Spleen (tissue), 11 donors: ENCODE measurements at regions not wholly inside any gene's neighbourhood (a gene's known extent, or its start where the extent isn't known, plus 50 kb on each side); places are given as distances from the start of the nearest gene placed in this dataset.

Experiments used
- DNase-seq: peaks from one replicate; pipeline ENCODE4 v3.0.0-alpha.2; 2020
- H3K27ac ChIP-seq, 8 donors: fragments of 200-600 bp; sonication (generic) in 7 of 8; 1 replicate in 4 of 8; 2 replicates in 4 of 8; pipeline versions ENCODE4 v1.5.0 to v1.8.0; 2016 to 2021; ENCODE audit warnings: inconsistent platforms in 4 of 8, mild to moderate bottlenecking in 4 of 8, moderate library complexity in 1 of 8
- H3K27me3 ChIP-seq, 7 donors: fragments of 200-600 bp; sonication (generic) in 6 of 7; replicated peaks in 1 of 7; 1 replicate in 4 of 7; 2 replicates in 3 of 7; pipeline versions ENCODE4 v1.5.0 to v1.8.0; 2016 to 2021; ENCODE audit warnings: inconsistent platforms in 3 of 7, mild to moderate bottlenecking in 1 of 7
- H3K36me3 ChIP-seq, 6 donors: fragments of 200-600 bp; sonication (generic) in 5 of 6; 1 replicate in 4 of 6; 2 replicates in 2 of 6; pipeline versions ENCODE4 v1.5.0 to v1.8.0; 2016 to 2021; ENCODE audit warnings: inconsistent platforms in 2 of 6
- H3K4me1 ChIP-seq, 6 donors: fragments of 200-600 bp; sonication (generic) in 5 of 6; 1 replicate in 3 of 6; 2 replicates in 3 of 6; pipeline versions ENCODE4 v1.5.0 to v1.8.0; 2016 to 2021; ENCODE audit warnings: inconsistent platforms in 3 of 6
- H3K4me3 ChIP-seq, 8 donors: fragments of 200-600 bp; sonication (generic) in 7 of 8; 1 replicate in 4 of 8; 2 replicates in 4 of 8; pipeline versions ENCODE4 v1.5.0 to v1.8.0; 2016 to 2021; ENCODE audit warnings: inconsistent platforms in 4 of 8, mild to moderate bottlenecking in 4 of 8, moderate library complexity in 2 of 8
- H3K9me3 ChIP-seq, 8 donors: fragments of 200-600 bp; sonication (generic) in 7 of 8; 1 replicate in 4 of 8; 2 replicates in 4 of 8; pipeline versions ENCODE4 v1.5.0 to v1.8.0; 2016 to 2021; ENCODE audit warnings: inconsistent platforms in 4 of 8
- POLR2A ChIP-seq, 3 donors: fragments of 450-650 bp; IDR thresholded peaks; one replicate each; pipeline ENCODE4 v1.5.1; 2017; ENCODE audit warnings: antibody characterized with exemption in 3 of 3, mild to moderate bottlenecking in 1 of 3
- POLR2AphosphoS5 ChIP-seq, 3 donors: sonication (generic); formaldehyde crosslinking; IDR thresholded peaks; one replicate each; pipeline ENCODE4 v1.5.1; 2017; ENCODE audit warnings: antibody characterized with exemption in 3 of 3
- WGBS, 5 donors: extraction: QIAGEN DNeasy Blood & Tissue Kit in 3 of 5; methylation state at CpG; one replicate each; pipeline versions ENCODE4 v1.1.5 to v1.1.7; 2013 to 2018; 5-methylcytosine and 5-hydroxymethylcytosine counted together
- intact Hi-C: fragments of 100-400 bp; cut with DNase I; formaldehyde crosslinking; loops from one replicate; pipeline ENCODE4 v1.15.0; 2023; ENCODE audit warnings: low total_unique reads
- TF ChIP-seq, protein P1 (sequence below), 11 experiments: fragments of 200-600 bp in 7 of 11; fragments of 450-650 bp in 4 of 11; sonication (generic) in 4 of 11; IDR thresholded peaks in 8 of 11; conservative IDR thresholded peaks in 3 of 11; 1 replicate in 7 of 11; 2 replicates in 4 of 11; pipeline versions ENCODE4 v1.4.0 to v1.8.0; 2016 to 2021; ENCODE audit warnings: antibody characterized with exemption in 11 of 11, inconsistent platforms in 4 of 11, mild to moderate bottlenecking in 1 of 11
- donor health status: healthy with polysubstance abuse.
- donor health status: DM: no; HTN: no; CAD: no; lungs with moderate emphysema.
- donor health status: DM: no; HTN: no; CAD: no.
- donor health status: Bipolar disorder and iron deficiency.
- donor health status: healthy.
- donor health status: DM: no; HTN: no; CAD: no.
- donor health status: DM: yes; HTN: yes; CAD: no.

DNA sequence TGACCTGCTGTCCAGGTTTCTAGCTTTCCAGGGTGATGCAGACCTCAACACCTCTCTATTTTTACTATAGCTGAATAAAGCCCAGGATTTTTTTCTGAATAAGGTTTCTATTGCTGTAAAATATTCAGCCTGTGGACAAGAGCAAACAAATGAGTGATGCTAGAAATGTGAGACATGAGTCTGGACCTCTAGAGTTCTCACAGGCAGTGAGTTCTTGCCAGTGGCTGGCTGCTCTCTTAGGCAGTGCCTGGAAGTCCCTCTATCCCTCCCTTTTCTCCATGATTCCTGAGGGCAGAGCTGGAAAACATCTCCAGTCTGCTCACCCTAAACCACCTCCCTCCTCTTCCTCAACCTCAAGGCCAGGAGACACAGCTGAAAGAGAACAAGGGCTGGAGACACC lies 793.8 kb upstream of the IGFBP3 start:
- TF ChIP-seq POLR2AphosphoS5 (IDR thresholded peaks at IDR 0.05) (no peak), POLR2A (IDR thresholded peaks at IDR 0.05) (no peak)
- TF ChIP-seq, protein P1, sequence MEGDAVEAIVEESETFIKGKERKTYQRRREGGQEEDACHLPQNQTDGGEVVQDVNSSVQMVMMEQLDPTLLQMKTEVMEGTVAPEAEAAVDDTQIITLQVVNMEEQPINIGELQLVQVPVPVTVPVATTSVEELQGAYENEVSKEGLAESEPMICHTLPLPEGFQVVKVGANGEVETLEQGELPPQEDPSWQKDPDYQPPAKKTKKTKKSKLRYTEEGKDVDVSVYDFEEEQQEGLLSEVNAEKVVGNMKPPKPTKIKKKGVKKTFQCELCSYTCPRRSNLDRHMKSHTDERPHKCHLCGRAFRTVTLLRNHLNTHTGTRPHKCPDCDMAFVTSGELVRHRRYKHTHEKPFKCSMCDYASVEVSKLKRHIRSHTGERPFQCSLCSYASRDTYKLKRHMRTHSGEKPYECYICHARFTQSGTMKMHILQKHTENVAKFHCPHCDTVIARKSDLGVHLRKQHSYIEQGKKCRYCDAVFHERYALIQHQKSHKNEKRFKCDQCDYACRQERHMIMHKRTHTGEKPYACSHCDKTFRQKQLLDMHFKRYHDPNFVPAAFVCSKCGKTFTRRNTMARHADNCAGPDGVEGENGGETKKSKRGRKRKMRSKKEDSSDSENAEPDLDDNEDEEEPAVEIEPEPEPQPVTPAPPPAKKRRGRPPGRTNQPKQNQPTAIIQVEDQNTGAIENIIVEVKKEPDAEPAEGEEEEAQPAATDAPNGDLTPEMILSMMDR (IDR thresholded peaks at IDR 0.05 in 8 of 11, conservative IDR thresholded peaks at IDR 0.05 in 3 of 11), result no peak
- intact Hi-C loops, result no loop called here
- H3K4me1 ChIP-seq, result no peaks in the 10 kb centered on the region
- DNase-seq, result no peak
- no peaks in the 10 kb centered on the region for H3K9me3 ChIP-seq
- H3K27me3 ChIP-seq, result no peaks in the 10 kb centered on the region
- no peak overlapping the region for H3K4me3 ChIP-seq
- H3K27ac ChIP-seq, result no peak overlapping the region
- H3K36me3 ChIP-seq, result no peaks in the 10 kb centered on the region

DNA sequence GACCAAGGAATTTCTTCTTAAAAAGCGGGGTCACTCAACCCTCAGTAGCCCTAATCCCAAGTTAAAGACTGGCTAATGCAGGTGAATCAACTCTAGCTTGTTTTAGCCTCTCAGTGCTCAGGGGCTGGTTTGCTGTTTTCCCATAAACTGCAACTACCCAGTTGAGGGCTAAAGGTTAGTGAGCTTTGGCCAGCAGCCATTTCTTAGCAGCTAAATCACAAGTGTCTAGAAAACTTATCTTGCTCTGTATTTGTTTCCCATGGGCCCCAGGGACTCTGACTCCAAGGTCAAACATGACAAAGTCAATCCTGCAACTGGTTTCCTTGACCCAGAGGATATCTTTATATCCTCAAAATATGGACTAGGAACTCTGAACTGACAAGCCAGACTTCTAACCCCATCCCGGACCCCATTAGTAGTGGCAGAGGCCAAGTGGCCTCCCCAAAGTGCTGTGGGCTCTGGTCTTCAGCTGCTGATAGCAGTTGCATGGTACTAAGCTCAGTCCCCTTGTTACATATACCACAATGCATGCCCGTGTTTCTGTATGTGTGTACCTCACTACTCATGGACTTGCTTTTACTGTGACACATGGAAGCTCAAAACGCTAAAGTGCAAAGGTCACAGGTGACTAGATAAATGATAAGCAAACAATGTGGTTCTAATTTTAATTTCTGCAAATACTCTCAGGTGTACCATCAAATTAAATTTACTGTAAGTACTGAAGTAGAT lies 793.0 kb upstream of the IGFBP3 start:
- WGBS, 5 donors, result 46 to 72% (median 57%) methylated on average over 3 to 4 of the region's 4 CpGs
- DNase-seq, result no peak
- no peaks in the 10 kb centered on the region for H3K4me1 ChIP-seq
- no peak for TF ChIP-seq POLR2A (IDR thresholded peaks at IDR 0.05)
- TF ChIP-seq POLR2AphosphoS5 (IDR thresholded peaks at IDR 0.05), result no peak
- TF ChIP-seq, protein P1 (IDR thresholded peaks at IDR 0.05 in 8 of 11, conservative IDR thresholded peaks at IDR 0.05 in 3 of 11), result no peak
- H3K27me3 ChIP-seq, result no peaks in the 10 kb centered on the region
- H3K36me3 ChIP-seq, result no peaks in the 10 kb centered on the region
- no peak overlapping the region for H3K4me3 ChIP-seq
- intact Hi-C loops, result no loop called here
- H3K9me3 ChIP-seq, result no peaks in the 10 kb centered on the region
- H3K27ac ChIP-seq, result no peak overlapping the region

DNA sequence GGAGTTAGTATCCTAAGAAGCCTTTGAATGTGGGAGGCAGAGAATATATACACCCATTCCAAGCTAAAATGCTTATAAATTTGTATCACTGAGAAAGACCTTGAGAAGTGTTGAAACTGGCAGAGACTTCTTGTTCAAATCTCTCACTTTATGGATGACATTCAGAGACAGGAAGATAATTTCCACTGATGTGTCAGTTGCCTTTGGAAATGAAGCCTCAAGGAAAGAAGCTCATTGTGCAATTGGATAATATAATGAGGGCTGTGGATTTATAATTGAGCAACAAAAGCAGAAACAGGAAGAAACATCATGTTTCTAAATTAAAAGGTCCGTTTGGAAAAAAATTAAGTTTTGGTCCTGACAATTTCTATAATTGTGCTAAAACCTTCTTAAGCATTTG lies 789.9 kb upstream of the IGFBP3 start:
- TF ChIP-seq, protein P1 (IDR thresholded peaks at IDR 0.05 in 8 of 11, conservative IDR thresholded peaks at IDR 0.05 in 3 of 11), result no peak
- TF ChIP-seq POLR2A (IDR thresholded peaks at IDR 0.05) (no peak), POLR2AphosphoS5 (IDR thresholded peaks at IDR 0.05) (no peak)
- no peaks in the 10 kb centered on the region for H3K36me3 ChIP-seq
- peaks cover 0 to 3% (median 0%) of the 10 kb centered on the region in 8 donors for H3K9me3 ChIP-seq
- 12 to 44% (median 19%) methylated on average over 1 of the region's 1 CpG for WGBS, 5 donors
- DNase-seq, result no peak
- no peaks in the 10 kb centered on the region for H3K27me3 ChIP-seq
- no peak overlapping the region for H3K4me3 ChIP-seq
- H3K27ac ChIP-seq, result peak overlapping the region in 5 of 8 donors; percentile 13 to 49 (median 33)
- H3K4me1 ChIP-seq, result no peaks in the 10 kb centered on the region
- intact Hi-C loops, result no loop called here

DNA sequence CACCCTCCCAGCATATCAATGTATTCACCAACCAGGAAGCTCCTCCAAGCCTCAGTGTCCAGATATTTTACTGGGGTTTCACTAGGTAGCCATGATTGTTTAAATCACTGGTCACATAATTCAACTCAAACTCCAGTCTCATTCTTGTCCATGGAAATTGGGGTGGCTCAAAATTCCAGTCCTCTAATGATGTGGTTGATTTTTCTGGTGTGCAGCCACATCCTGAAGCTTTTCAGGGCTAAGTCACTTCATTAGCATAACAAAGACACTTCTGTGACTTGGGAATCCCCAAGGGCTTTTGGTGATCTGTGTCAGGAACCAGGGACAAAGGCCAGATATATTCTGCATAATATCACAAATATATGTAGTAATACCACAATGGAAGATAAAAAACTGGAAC lies 786.9 kb upstream of the IGFBP3 start:
- H3K27ac ChIP-seq, result no peak overlapping the region
- DNase-seq, result no peak
- no peaks in the 10 kb centered on the region for H3K36me3 ChIP-seq
- no peak overlapping the region for H3K4me3 ChIP-seq
- no peak for TF ChIP-seq POLR2A (IDR thresholded peaks at IDR 0.05)
- TF ChIP-seq, protein P1 (IDR thresholded peaks at IDR 0.05 in 8 of 11, conservative IDR thresholded peaks at IDR 0.05 in 3 of 11), result no peak
- TF ChIP-seq POLR2AphosphoS5 (IDR thresholded peaks at IDR 0.05), result no peak
- H3K9me3 ChIP-seq, result peaks cover 0 to 3% (median 0%) of the 10 kb centered on the region in 8 donors
- no peaks in the 10 kb centered on the region for H3K27me3 ChIP-seq
- intact Hi-C loops, result no loop called here
- H3K4me1 ChIP-seq, result no peaks in the 10 kb centered on the region
